Type B pancreatic cell (in vitro differentiated cells): ENCODE measurements at regions not wholly inside any gene's neighbourhood (a gene's known extent, or its start where the extent isn't known, plus 50 kb on each side); places are given as distances from the start of the nearest gene placed in this dataset.

Experiments used
- DNase-seq: peaks from one replicate; pipeline ENCODE4 v3.0.0; 2021; ENCODE audit warnings: mixed read lengths; ENCODE audit not compliant: unreplicated experiment; ENCODE audit errors: extremely low spot score
- H3K27ac Mint-ChIP-seq: 2 replicates; pipeline ENCODE4 v1.8.0; 2021; ENCODE audit warnings: mild to moderate bottlenecking, mixed read lengths
- H3K27me3 Mint-ChIP-seq: 2 replicates; pipeline ENCODE4 v1.8.0; 2021; ENCODE audit warnings: mixed read lengths
- H3K36me3 Mint-ChIP-seq: 2 replicates; pipeline ENCODE4 v1.8.0; 2021; ENCODE audit warnings: mixed read lengths
- H3K4me1 Mint-ChIP-seq: one replicate; pipeline ENCODE4 v1.8.0; 2021; ENCODE audit warnings: mixed read lengths; ENCODE audit not compliant: unreplicated experiment
- H3K4me3 Mint-ChIP-seq: 2 replicates; pipeline ENCODE4 v1.8.0; 2021; ENCODE audit warnings: mild to moderate bottlenecking, mixed read lengths
- H3K9me3 Mint-ChIP-seq: 2 replicates; pipeline ENCODE4 v1.8.0; 2021; ENCODE audit warnings: mixed read lengths
- TF ChIP-seq, protein P1 (sequence below): fragments of 200-600 bp; sonication (generic); conservative IDR thresholded peaks from 2 replicates; pipeline ENCODE4 v1.5.0; 2021; ENCODE audit warnings: antibody characterized with exemption, mild to moderate bottlenecking

DNA sequence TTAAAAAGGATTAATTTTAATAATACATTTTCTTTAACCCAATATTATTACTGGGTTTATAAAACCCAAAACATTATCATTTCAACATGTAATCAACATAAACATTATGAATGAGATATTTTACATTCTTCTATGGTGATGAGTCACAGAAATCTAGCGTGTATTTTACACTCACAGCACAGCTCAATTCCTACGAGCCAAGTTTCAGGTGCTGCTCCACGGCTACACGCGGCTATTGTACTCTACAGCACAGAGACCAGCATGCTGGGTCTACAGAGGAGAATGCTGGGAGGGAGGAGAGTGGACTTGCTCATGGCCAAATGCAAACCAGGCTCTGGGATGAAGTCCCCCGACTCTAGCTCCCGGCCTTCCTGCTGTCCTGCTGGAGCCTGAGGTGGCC lies 72.0 kb upstream of the LMO1 start:
- TF ChIP-seq, protein P1, sequence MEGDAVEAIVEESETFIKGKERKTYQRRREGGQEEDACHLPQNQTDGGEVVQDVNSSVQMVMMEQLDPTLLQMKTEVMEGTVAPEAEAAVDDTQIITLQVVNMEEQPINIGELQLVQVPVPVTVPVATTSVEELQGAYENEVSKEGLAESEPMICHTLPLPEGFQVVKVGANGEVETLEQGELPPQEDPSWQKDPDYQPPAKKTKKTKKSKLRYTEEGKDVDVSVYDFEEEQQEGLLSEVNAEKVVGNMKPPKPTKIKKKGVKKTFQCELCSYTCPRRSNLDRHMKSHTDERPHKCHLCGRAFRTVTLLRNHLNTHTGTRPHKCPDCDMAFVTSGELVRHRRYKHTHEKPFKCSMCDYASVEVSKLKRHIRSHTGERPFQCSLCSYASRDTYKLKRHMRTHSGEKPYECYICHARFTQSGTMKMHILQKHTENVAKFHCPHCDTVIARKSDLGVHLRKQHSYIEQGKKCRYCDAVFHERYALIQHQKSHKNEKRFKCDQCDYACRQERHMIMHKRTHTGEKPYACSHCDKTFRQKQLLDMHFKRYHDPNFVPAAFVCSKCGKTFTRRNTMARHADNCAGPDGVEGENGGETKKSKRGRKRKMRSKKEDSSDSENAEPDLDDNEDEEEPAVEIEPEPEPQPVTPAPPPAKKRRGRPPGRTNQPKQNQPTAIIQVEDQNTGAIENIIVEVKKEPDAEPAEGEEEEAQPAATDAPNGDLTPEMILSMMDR, result no peak
- peaks cover 48% of the 10 kb centered on the region for H3K4me1 Mint-ChIP-seq
- H3K27ac Mint-ChIP-seq, result no peak overlapping the region
- H3K27me3 Mint-ChIP-seq, result peaks cover 22% of the 10 kb centered on the region
- H3K9me3 Mint-ChIP-seq, result no peaks in the 10 kb centered on the region
- no peak overlapping the region for H3K4me3 Mint-ChIP-seq
- DNase-seq, result no peak
- H3K36me3 Mint-ChIP-seq, result no peaks in the 10 kb centered on the region

DNA sequence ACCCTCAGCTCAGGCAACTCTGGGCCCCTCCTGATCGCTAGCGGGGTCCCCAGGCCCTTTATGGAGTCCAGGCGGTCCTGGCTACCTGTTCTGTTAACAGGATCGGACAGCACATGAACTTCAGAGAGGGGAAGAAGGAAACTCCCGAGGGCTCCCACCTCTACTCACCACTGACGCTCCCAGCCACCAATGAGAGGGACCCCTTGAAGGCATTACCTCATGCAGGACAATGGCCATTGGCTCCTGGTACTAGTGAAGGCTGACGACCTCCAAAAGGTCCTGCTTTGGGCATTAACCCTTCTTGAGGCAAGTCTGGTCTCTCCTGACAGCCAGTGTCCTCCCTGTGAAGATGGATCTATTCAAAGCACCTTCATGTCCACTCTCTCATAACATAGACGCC lies 71.5 kb upstream of the LMO1 start:
- Mint-ChIP-seq H3K9me3 (no peaks in the 10 kb centered on the region), H3K27ac (no peak overlapping the region), H3K27me3 (peaks cover 22% of the 10 kb centered on the region), H3K4me1 (peaks cover 49% of the 10 kb centered on the region), H3K4me3 (no peak overlapping the region), H3K36me3 (no peaks in the 10 kb centered on the region)
- no peak for DNase-seq
- TF ChIP-seq, protein P1, result no peak

DNA sequence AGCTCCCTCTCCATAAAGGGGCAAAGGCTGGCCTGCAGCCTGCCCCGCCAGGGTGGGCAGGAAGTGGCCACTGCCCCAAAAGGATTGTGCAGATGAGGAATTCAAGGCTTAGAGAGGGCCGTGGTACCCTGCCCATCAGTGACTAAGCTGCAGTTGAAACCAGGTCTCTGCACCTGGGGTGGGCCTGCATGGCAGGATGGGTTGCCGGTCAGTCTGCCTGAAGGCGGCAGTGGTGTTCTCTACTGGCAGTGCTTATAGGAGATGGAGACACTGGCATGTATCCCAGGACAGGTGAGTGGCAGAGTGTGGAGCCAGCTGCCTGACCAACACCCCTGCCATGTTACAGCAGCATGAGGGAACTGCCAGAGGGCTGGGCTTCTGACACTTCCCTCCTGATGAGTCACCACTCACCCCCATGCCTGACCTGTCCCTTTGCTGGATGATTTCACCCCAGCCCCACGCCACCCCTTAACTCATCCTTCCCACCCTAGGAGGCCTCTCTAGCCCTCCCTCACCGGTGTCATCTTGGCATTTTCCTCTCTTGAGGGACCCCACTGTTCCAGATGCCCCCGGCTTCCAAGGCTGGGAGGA lies 70.2 kb upstream of the LMO1 start:
- Mint-ChIP-seq H3K9me3 (no peaks in the 10 kb centered on the region), H3K27ac (no peak overlapping the region), H3K4me3 (no peak overlapping the region), H3K4me1 (peaks cover 47% of the 10 kb centered on the region), H3K36me3 (no peaks in the 10 kb centered on the region), H3K27me3 (peaks cover 22% of the 10 kb centered on the region)
- DNase-seq, result no peak
- TF ChIP-seq, protein P1, result no peak

DNA sequence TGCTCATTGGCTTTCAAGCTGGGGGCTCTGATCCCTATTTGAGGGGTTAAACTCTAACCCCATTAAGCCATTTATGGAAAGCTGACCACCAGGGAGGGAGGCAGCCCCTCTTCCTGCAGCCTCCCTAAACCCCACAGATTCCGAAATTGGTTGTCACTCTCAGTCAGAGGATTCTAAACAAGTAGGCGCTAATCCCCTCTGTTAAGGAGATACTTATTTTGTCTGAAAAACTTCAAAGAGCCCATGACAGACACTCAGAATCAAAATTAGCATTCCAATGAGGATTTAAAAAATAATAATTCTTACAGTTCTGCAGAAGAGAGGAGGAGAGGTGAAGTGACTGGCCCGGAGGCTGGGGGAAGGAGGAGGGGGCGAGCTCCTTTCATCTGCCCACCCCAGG lies 69.7 kb upstream of the LMO1 start:
- TF ChIP-seq, protein P1, result no peak
- Mint-ChIP-seq H3K36me3 (no peaks in the 10 kb centered on the region), H3K27me3 (peaks cover 22% of the 10 kb centered on the region), H3K9me3 (no peaks in the 10 kb centered on the region), H3K27ac (no peak overlapping the region), H3K4me3 (no peak overlapping the region), H3K4me1 (peaks cover 45% of the 10 kb centered on the region)
- DNase-seq, result no peak

DNA sequence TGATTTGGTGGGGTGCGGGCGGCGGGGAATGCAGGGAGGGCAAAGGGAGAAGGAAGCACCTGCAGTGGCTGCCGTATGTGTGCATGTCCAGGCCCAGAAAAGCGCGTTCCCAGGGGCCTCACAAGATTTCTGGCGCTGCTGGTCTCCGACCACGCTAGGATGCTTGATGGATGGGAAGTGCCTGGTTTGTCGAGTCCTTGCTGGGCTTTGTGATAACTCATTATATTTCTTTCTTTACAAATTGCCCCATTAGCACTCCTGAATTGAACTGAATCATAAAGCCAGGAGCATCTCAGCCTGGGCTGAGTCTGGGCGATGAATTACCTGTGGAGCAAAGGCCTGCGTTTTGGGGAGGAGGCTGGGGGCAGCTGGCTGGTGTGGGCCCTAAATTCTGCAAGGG lies 69.2 kb upstream of the LMO1 start:
- TF ChIP-seq, protein P1, result no peak
- H3K9me3 Mint-ChIP-seq, result no peaks in the 10 kb centered on the region
- no peak overlapping the region for H3K4me3 Mint-ChIP-seq
- peaks cover 22% of the 10 kb centered on the region for H3K27me3 Mint-ChIP-seq
- H3K4me1 Mint-ChIP-seq, result peaks cover 43% of the 10 kb centered on the region
- no peaks in the 10 kb centered on the region for H3K36me3 Mint-ChIP-seq
- H3K27ac Mint-ChIP-seq, result no peak overlapping the region
- no peak for DNase-seq

DNA sequence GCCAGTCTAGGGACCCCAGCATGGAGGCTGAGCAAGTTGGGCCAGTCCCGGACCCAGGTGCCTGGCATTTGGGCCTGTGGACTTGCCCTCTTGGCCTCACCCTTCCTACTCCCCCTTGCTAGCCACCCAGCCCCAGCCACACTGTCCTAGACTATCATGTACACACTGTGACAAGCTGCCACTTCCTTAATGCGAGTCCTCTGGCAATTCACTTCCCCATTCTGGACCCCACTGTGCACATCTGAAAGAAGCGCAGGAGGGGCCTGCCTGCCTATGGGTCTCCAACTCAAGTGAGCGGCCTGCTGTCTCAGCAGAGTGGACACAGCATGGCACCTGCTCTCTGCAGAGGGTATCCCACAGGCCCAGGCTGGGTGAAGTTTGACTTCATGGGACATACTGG lies 68.5 kb upstream of the LMO1 start:
- Mint-ChIP-seq H3K4me1 (peaks cover 37% of the 10 kb centered on the region), H3K27me3 (peaks cover 22% of the 10 kb centered on the region), H3K4me3 (no peak overlapping the region), H3K36me3 (no peaks in the 10 kb centered on the region), H3K9me3 (no peaks in the 10 kb centered on the region), H3K27ac (no peak overlapping the region)
- DNase-seq, result no peak
- TF ChIP-seq, protein P1, result no peak
